Uterus (tissue), 3 donors: ENCODE measurements at regions not wholly inside any gene's neighbourhood (a gene's known extent, or its start where the extent isn't known, plus 50 kb on each side); places are given as distances from the start of the nearest gene placed in this dataset.

Source experiments
- DNase-seq, 2 donors: peaks; one replicate each; pipeline ENCODE4 v3.0.0-alpha.2; 2019 to 2020
- H3K27ac ChIP-seq, 2 donors: fragments of 200-600 bp; sonication (generic); 1 replicate in 1 of 2; 2 replicates in 1 of 2; pipeline ENCODE4 v1.5.1; 2016 to 2018
- H3K27me3 ChIP-seq, 2 donors: fragments of 200-600 bp; sonication (generic); one replicate each; pipeline ENCODE4 v1.5.1; 2018 to 2019; ENCODE audit warnings: control low read depth in 1 of 2
- H3K36me3 ChIP-seq, 2 donors: fragments of 200-600 bp; sonication (generic); one replicate each; pipeline ENCODE4 v1.5.1; 2019; ENCODE audit warnings: control low read depth in 1 of 2
- H3K4me1 ChIP-seq, 2 donors: fragments of 200-600 bp; sonication (generic); one replicate each; pipeline ENCODE4 v1.5.1; 2018 to 2019; ENCODE audit warnings: control low read depth in 1 of 2
- H3K4me3 ChIP-seq, 2 donors: fragments of 200-600 bp; sonication (generic); 1 replicate in 1 of 2; 2 replicates in 1 of 2; pipeline ENCODE4 v1.5.1; 2018 to 2019; ENCODE audit warnings: mild to moderate bottlenecking in 1 of 2
- H3K9me3 ChIP-seq, 2 donors: fragments of 200-600 bp; sonication (generic); one replicate each; pipeline ENCODE4 v1.5.1; 2019; ENCODE audit warnings: control low read depth in 1 of 2
- CTCF ChIP-seq, 4 experiments: fragments of 200-600 bp in 2 of 4; fragments of 450-650 bp in 2 of 4; sonication (generic) in 2 of 4; IDR thresholded peaks; one replicate each; pipeline ENCODE4 v1.5.1; 2016 to 2019; ENCODE audit warnings: antibody characterized with exemption in 4 of 4, mild to moderate bottlenecking in 2 of 4, moderate library complexity in 1 of 4
- POLR2A ChIP-seq, 2 donors: fragments of 450-650 bp; IDR thresholded peaks; one replicate each; pipeline ENCODE4 v1.6.1; 2016; ENCODE audit warnings: antibody characterized with exemption in 2 of 2, mild to moderate bottlenecking in 1 of 2, moderate library complexity in 1 of 2
- intact Hi-C: fragments of 100-400 bp; cut with DNase I; formaldehyde crosslinking; loops from one replicate; pipeline ENCODE4 v1.15.1; 2023; ENCODE audit warnings: low total_unique reads
- donor health status: DM: yes; HTN: yes; CAD: no.

- no peaks in the 10 kb centered on the region for H3K27me3 ChIP-seq
- H3K27ac ChIP-seq: no peak overlapping the region
- no peaks in the 10 kb centered on the region for H3K9me3 ChIP-seq
- no peak overlapping the region for H3K4me3 ChIP-seq
- no peak for DNase-seq
- TF ChIP-seq POLR2A (IDR thresholded peaks at IDR 0.05): no peak
- no peak for TF ChIP-seq CTCF (IDR thresholded peaks at IDR 0.05)
- no peaks in the 10 kb centered on the region for H3K4me1 ChIP-seq
- intact Hi-C loops: no loop called here
- H3K36me3 ChIP-seq: no peaks in the 10 kb centered on the region
These were observed 75.4 kb downstream of the MARCHF4 start for GRCh38 chr2:216296856-216297255.

- Histone ChIP-seq H3K27me3 (no peaks in the 10 kb centered on the region), H3K9me3 (no peaks in the 10 kb centered on the region), H3K4me3 (no peak overlapping the region), H3K4me1 (no peaks in the 10 kb centered on the region), H3K36me3 (no peaks in the 10 kb centered on the region), H3K27ac (no peak overlapping the region)
- intact Hi-C loops: no loop called here
- no peak for DNase-seq
- TF ChIP-seq POLR2A (IDR thresholded peaks at IDR 0.05) (no peak), CTCF (IDR thresholded peaks at IDR 0.05) (no peak)
These were observed 78.0 kb downstream of the MARCHF4 start for GRCh38 chr2:216294305-216294704.

- H3K9me3 ChIP-seq: no peaks in the 10 kb centered on the region
- H3K27me3 ChIP-seq: no peaks in the 10 kb centered on the region
- H3K4me1 ChIP-seq: no peaks in the 10 kb centered on the region
- no peak overlapping the region for H3K4me3 ChIP-seq
- intact Hi-C loops: no loop called here
- TF ChIP-seq CTCF (IDR thresholded peaks at IDR 0.05): no peak
- no peak for TF ChIP-seq POLR2A (IDR thresholded peaks at IDR 0.05)
- no peak for DNase-seq
- no peak overlapping the region for H3K27ac ChIP-seq
- no peaks in the 10 kb centered on the region for H3K36me3 ChIP-seq
These were observed 78.4 kb downstream of the MARCHF4 start for GRCh38 chr2:216293883-216294282.

- H3K9me3 ChIP-seq: no peaks in the 10 kb centered on the region
- H3K27ac ChIP-seq: no peak overlapping the region
- H3K27me3 ChIP-seq: no peaks in the 10 kb centered on the region
- no peak overlapping the region for H3K4me3 ChIP-seq
- H3K36me3 ChIP-seq: no peaks in the 10 kb centered on the region
- TF ChIP-seq CTCF (IDR thresholded peaks at IDR 0.05): no peak
- TF ChIP-seq POLR2A (IDR thresholded peaks at IDR 0.05): no peak
- H3K4me1 ChIP-seq: no peaks in the 10 kb centered on the region
- intact Hi-C loops: no loop called here
- no peak for DNase-seq
These were observed 79.4 kb downstream of the MARCHF4 start for GRCh38 chr2:216292886-216293301.

- H3K27ac ChIP-seq: no peak overlapping the region
- no peak for DNase-seq
- no peaks in the 10 kb centered on the region for H3K27me3 ChIP-seq
- no peaks in the 10 kb centered on the region for H3K9me3 ChIP-seq
- no peaks in the 10 kb centered on the region for H3K36me3 ChIP-seq
- H3K4me1 ChIP-seq: no peaks in the 10 kb centered on the region
- TF ChIP-seq POLR2A (IDR thresholded peaks at IDR 0.05) (no peak), CTCF (IDR thresholded peaks at IDR 0.05) (no peak)
- H3K4me3 ChIP-seq: no peak overlapping the region
- intact Hi-C loops: no loop called here
These were observed 79.8 kb downstream of the MARCHF4 start for GRCh38 chr2:216292475-216292874.
